ENCODE measurements at regions not wholly inside any gene's neighbourhood (a gene's known extent, or its start where the extent isn't known, plus 50 kb on each side); places are given as distances from the start of the nearest gene placed in this dataset.

- TF ChIP-seq, protein P1, sequence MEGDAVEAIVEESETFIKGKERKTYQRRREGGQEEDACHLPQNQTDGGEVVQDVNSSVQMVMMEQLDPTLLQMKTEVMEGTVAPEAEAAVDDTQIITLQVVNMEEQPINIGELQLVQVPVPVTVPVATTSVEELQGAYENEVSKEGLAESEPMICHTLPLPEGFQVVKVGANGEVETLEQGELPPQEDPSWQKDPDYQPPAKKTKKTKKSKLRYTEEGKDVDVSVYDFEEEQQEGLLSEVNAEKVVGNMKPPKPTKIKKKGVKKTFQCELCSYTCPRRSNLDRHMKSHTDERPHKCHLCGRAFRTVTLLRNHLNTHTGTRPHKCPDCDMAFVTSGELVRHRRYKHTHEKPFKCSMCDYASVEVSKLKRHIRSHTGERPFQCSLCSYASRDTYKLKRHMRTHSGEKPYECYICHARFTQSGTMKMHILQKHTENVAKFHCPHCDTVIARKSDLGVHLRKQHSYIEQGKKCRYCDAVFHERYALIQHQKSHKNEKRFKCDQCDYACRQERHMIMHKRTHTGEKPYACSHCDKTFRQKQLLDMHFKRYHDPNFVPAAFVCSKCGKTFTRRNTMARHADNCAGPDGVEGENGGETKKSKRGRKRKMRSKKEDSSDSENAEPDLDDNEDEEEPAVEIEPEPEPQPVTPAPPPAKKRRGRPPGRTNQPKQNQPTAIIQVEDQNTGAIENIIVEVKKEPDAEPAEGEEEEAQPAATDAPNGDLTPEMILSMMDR (IDR thresholded peaks at IDR 0.05): no peak
- TF ChIP-seq POLR2A (IDR thresholded peaks at IDR 0.05): no peak
- no peak for TF ChIP-seq EP300 (IDR thresholded peaks at IDR 0.05; ENCODE audit: low read depth)
- TF ChIP-seq POLR2AphosphoS5 (IDR thresholded peaks at IDR 0.05): no peak
Measured at GRCh38 chrX:120001787-120002186, 58.2 kb upstream of the NKAP start.

Data from transverse colon (tissue), 4 donors.